Left renal cortex interstitium (tissue), 4 donors: ENCODE measurements at regions not wholly inside any gene's neighbourhood (a gene's known extent, or its start where the extent isn't known, plus 50 kb on each side); places are given as distances from the start of the nearest gene placed in this dataset.

ENCODE experiments used
- DNase-seq, 4 donors: peaks; one replicate each; pipeline ENCODE4 v3.0.0-alpha.2; 2013; ENCODE audit warnings: low read depth in 4 of 4, low spot score in 2 of 4, missing footprints in 1 of 4

GRCh38 chr2:118791483-118791882 is 56.0 kb downstream of the EN1 start:
- no peak for DNase-seq

DNA sequence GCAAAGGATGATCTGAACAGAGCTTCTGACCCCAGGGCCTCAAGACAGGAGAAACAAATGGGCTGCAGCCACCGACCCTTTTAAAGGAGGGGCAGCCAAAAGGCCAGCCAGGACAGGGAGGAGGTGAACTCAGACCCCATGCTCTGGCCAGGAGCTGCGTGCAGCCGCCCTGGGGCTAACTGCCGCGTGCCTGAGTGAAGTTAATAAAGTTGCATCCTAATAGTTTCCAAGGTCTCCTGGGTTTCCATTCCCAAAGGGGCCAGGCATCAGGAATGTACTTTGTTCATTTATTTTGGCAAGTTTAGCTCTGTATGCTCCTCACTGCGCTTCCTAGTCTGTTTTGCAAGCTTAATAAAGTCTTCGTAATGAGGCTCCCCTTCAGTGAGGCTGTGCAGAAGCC is 60.7 kb downstream of the EN1 start:
- DNase-seq = no peak

DNA sequence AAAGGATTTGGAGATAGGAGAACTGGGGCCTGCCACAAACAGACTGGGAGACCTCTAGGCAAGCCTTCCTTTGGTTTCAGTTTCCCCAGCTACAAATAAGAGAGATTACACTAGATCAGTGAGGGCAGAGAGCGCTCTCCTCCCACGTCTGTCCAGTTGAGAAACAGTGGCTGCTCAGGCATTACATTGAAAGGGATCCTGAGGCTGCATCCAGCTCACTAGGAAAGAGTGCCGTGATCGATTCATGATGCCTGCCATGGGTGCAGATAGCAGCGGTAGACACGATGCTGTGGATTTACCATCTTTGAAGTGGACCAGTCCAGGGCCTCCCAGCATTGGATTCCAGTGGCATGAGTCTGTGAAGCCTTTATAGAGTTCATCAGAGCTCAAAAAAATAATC is 62.6 kb downstream of the EN1 start:
- DNase-seq = no peak

- no peak for DNase-seq
Observed at GRCh38 chr2:118779362-118779761, 68.1 kb downstream of the EN1 start.

GRCh38 chr2:118774458-118775133 is 72.9 kb downstream of the EN1 start:
- peak in 2 of 4 donors; percentile 28 to 39 for DNase-seq

DNA sequence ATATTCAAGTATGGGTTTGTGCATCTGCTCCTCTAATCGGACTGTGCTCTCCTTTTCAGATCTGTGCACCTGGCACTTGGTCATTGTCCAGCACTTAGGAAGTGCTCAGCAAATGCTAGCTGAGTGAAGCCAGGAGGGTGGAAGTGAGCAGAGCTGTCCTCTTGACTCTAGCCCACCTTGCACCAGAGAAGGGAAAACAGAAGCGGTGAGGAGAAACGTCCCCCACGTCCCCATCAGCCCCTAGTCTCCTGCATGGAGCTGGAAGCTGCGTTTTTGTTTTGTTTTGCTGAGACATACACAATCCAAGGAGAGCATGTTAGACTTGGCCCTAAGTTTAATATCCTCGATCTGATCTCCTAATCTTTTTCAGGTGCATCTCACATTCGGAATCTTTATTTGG is 73.6 kb downstream of the EN1 start:
- no peak for DNase-seq

DNA sequence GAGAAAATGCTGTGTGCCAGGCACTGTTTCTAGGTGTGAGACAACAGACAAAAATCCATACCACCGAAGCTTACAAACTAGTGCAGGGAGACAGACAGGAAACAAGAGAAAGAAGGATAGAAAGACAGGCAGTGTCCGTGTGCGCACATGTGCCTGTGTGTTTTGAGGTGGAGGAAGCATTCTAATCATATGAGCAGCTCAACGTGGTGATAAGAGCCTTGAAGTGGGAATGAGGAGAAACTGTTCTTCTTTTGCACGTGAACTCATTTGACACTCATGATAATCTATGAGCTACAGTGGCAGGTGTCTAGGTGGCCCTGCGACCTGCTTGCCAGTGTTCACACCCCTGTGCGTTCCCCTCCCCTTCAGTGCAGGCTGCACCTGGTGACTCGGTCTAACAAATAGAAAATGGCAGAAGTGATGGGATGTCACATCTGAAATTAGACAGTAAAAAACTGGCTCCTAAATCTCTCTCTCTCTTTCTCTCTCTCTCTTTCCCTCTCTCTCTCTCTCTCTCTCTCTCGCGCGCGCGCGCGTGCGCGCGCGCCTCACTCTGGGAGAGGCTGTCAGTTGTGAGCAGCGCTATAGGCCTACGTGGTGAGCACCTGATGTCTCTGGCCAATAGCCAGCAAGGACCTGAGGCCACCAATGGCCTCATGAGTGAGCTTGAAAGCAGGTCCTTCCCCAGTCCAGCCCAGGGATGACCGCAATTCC is 74.8 kb downstream of the EN1 start:
- no peak for DNase-seq

DNA sequence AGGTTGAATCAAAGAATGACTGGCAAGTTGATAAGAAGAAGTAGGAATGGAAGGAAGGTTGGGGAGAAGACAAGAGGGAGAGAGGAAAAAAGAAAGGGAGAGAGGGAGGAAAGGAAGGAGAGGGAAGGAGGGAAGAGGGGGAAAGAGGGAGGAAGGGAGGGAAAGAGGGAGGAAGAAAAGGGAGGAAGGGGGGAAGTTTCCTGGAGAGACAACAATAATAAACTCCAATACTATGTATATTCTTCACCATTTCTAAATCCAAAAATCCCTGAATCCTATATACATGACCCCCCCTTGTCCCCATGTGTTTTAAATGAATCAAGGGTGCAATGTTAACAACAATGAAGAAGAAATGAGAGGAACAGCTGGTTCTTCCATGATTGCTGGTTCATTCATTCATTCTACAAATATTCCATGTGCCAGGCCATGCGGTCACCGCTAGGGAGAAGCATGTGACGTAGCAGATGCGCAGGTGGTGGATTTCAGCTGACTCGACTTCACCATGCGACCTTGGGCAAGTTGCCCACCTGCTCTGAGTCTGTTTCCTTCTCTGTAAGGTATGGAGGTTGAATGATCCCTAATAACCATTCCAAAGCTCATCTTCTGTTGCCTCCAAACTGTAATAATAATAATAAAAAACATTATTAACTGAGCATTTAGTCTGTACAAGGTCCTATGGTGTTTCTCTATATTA is 77.6 kb downstream of the EN1 start:
- DNase-seq = no peak

DNA sequence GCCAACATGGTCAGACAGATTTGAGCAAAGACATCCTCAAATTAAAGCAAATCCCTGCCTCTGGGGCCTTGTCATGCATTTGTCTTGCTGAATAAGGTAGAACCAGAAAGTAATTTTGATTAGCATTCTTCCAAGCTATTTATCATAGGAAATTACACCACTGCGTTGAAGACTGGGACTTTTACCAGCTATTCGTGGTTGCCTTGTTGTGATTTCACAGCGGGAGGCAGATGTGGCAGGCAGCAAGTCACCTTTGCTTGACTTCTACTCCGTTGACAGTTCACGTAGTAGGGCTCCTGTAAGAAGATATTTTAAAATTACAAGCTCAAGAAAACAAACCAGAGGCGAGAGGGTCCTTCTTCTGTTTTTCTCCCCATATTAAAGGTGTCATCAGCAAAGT is 80.6 kb downstream of the EN1 start:
- no peak for DNase-seq

DNA sequence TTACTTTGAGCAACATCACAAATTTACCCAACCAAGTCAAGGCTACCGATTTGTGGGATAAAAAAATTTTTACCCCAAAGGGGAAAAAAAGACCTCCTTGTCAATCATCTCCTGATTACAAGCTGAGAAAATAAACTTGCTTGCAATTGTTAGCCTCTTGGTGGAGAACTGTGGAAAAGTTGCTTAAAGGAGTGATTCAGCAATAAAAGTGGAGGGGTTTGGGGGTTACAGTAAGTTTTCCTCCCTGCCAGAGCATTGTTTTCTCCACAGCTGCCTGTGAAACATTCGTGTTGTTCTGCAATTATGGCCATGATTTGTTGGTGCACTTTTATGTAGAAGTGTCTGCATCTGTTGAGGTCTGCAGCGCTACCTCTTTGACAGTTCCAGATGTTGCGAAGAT is 82.6 kb downstream of the EN1 start:
- no peak for DNase-seq

- no peak for DNase-seq
Observed at GRCh38 chr2:118763797-118764196, 83.7 kb downstream of the EN1 start.

GRCh38 chr2:118762290-118762689 is 85.2 kb downstream of the EN1 start:
- DNase-seq = no peak

- no peak for DNase-seq
Observed at GRCh38 chr2:118761771-118762170, 85.7 kb downstream of the EN1 start.

DNA sequence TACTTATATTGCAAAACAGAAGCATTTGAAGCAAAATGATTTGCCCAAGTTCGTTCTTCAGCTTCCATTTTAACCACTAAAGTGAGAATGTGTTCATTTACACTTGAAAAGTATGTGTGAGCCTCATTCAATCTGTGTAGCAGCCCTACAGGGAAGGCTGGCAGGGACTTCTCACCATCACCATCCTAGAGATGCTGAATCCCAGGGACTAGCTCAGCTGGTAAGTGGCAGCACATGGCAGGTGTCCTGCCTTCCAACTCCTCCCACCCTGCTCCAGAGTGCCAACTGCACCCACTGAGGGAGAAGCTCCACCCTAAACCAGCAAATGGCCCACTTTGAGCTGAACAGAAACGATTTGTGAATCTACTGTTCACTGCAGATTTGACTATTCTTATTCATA is 91.5 kb downstream of the EN1 start:
- DNase-seq = no peak

DNA sequence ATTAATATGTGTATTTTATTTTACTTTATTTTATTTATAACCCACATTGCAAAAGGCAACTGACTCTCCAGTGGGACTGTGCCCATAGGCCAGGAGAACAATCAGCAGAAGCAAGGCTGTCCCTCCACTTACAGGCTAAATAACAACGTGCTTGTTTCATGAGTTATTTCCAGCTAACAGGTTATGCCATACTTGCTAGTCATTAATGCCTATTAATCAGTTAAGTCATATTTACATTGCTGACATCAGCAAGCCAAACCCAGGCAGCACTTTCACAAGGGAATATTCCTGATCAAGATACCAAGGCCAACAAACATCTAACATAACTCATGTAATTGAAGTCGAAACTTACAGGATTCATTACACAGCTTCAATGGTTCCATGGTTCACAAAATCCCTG is 92.1 kb downstream of the EN1 start:
- no peak for DNase-seq

DNA sequence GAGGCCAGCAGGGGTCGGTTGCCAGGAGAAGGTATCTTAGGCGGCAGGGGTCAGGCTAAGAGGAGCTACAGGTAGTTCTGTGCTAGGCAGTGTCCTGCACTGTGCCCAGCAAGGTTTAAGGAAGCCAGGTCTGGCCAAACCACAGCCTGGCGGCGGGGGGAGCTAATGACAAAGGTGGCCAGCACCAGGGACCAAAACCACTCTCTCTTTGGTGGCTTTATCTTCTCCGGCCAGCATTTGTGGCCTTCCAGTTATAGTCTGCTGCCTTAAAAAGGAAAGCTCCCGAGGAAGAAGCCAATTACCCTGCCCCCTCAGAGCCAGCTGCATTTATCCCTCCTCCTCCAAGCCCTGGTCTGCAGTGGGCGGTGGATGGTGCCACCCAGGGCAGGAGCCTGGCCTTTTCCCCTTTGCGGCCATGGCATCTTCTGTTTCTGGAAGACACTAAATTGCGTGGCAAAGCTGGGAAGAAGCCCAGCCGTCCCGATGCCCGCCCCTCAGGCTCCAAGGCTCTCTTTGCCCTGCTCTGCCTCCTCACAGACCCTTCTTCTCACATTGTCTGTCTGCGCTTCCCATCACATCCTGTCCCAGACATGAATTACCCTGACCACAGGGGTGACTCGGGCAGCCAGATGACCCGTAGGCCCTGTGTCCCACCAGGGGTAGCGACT is 94.6 kb downstream of the EN1 start:
- no peak for DNase-seq

- no peak for DNase-seq
Observed at GRCh38 chr2:118750959-118751565, 96.4 kb downstream of the EN1 start.

DNA sequence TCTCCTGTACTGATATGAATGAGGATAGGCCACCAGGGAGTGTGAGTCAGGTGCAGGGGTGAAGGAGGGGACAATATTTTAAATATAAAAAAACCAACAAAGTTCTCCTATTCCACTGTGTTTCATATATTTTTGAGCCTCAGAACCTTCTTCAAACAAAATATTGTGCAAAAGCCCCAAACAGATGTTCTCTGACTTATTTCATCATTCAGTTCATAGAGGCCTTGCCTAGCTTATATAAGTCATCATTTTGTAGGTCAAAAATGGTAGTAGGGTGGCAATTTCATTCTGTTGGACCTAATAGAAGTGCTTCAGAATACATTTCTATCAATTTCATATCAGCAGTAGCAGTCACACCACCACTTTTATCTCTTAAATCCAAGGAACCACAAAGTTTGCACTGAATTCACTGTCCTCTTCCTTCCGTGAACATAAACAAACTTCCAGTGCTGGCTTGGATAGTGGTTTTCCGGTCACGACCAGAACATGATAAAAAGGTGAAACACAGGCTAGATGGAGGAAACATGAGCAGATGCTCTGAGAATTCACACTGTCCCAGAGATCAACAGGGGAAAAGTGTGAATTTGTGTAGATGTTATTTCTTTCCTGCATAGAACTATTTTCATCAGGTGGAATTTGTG is 99.1 kb downstream of the EN1 start:
- no peak for DNase-seq

- DNase-seq = no peak
Observed at GRCh38 chr2:118747637-118748036, 99.8 kb downstream of the EN1 start.

GRCh38 chr2:118747066-118747465 is 100.4 kb downstream of the EN1 start:
- DNase-seq = no peak
